ENCODE measurements at regions not wholly inside any gene's neighbourhood (a gene's known extent, or its start where the extent isn't known, plus 50 kb on each side); places are given as distances from the start of the nearest gene placed in this dataset.

- no peaks in the 10 kb centered on the region for H3K9me3 ChIP-seq (ENCODE audit: control insufficient read depth, low read depth, low read length)
- DNase-seq (ENCODE audit: low read depth, low spot score): no peak
- dilution Hi-C loops (cut with MboI; ENCODE audit: extremely low pct_ligation_motif_present, low sequenced_read_pairs): no loop called here
Measured at GRCh38 chr5:58318468-58318867, 141.4 kb downstream of the PLK2 start.

GRCh38 chr5:58317808-58318207 lies 142.1 kb downstream of the PLK2 start:
- Histone ChIP-seq H3K79me2 (ENCODE audit: control insufficient read depth, insufficient read depth, low read length) (no peaks in the 10 kb centered on the region), H3K9me3 (ENCODE audit: control insufficient read depth, low read depth, low read length) (no peaks in the 10 kb centered on the region), H3K4me2 (ENCODE audit: control insufficient read depth, extremely low read depth, insufficient read depth, low read depth, low read length) (no peak overlapping the region), H4K20me1 (ENCODE audit: control insufficient read depth, extremely low read depth, insufficient read depth, low read length) (no peaks in the 10 kb centered on the region), H3K27me3 (ENCODE audit: control insufficient read depth, extremely low read depth, insufficient read depth, low read length) (no peaks in the 10 kb centered on the region), H3K36me3 (ENCODE audit: control insufficient read depth in 2 of 2, extremely low read depth in 1 of 2, insufficient read depth in 2 of 2, low read length in 2 of 2) (no peaks in the 10 kb centered on the region), H3K4me1 (ENCODE audit: control insufficient read depth, extremely low read depth, insufficient read depth, low read length) (peaks cover 12% of the 10 kb centered on the region), H3K4me3 (ENCODE audit: control insufficient read depth in 2 of 3, extremely low read depth in 1 of 3, insufficient read depth in 2 of 3, low read depth in 1 of 3, low read length in 3 of 3) (no peak overlapping the region), H3K9me1 (ENCODE audit: control insufficient read depth, extremely low read depth, insufficient read depth, low read length) (no peaks in the 10 kb centered on the region), H3K27ac (ENCODE audit: control insufficient read depth, insufficient read depth, low read length) (no peak overlapping the region), H2AFZ (ENCODE audit: control insufficient read depth, low read length) (no peak overlapping the region), H3K9ac (ENCODE audit: control insufficient read depth, extremely low read depth, insufficient read depth, low read length) (no peak overlapping the region)
- dilution Hi-C loops (cut with MboI; ENCODE audit: extremely low pct_ligation_motif_present, low sequenced_read_pairs): no loop called here
- DNase-seq (ENCODE audit: low read depth, low spot score) (no peak), FAIRE-seq (no peak)
- TF ChIP-seq EZH2 (IDR thresholded peaks at IDR 0.05; ENCODE audit: low read length) (no peak), CTCF (optimal IDR thresholded peaks at IDR 0.05 in 1 of 3, IDR thresholded peaks at IDR 0.05 in 1 of 3, conservative IDR thresholded peaks at IDR 0.05 in 1 of 3; ENCODE audit: extremely low read depth in 1 of 3, insufficient read depth in 2 of 3, low read length in 3 of 3) (no peak)

More at GRCh38 chr5:58318468-58318867, 141.4 kb downstream of the PLK2 start:
- Histone ChIP-seq H3K9ac (ENCODE audit: control insufficient read depth, extremely low read depth, insufficient read depth, low read length) (no peak overlapping the region), H3K4me3 (ENCODE audit: control insufficient read depth in 2 of 3, extremely low read depth in 1 of 3, insufficient read depth in 2 of 3, low read depth in 1 of 3, low read length in 3 of 3) (no peak overlapping the region), H3K36me3 (ENCODE audit: control insufficient read depth in 2 of 2, extremely low read depth in 1 of 2, insufficient read depth in 2 of 2, low read length in 2 of 2) (no peaks in the 10 kb centered on the region), H3K4me2 (ENCODE audit: control insufficient read depth, extremely low read depth, insufficient read depth, low read depth, low read length) (no peak overlapping the region), H3K27me3 (ENCODE audit: control insufficient read depth, extremely low read depth, insufficient read depth, low read length) (no peaks in the 10 kb centered on the region), H3K9me1 (ENCODE audit: control insufficient read depth, extremely low read depth, insufficient read depth, low read length) (no peaks in the 10 kb centered on the region), H3K79me2 (ENCODE audit: control insufficient read depth, insufficient read depth, low read length) (no peaks in the 10 kb centered on the region), H3K4me1 (ENCODE audit: control insufficient read depth, extremely low read depth, insufficient read depth, low read length) (peaks cover 12% of the 10 kb centered on the region), H3K27ac (ENCODE audit: control insufficient read depth, insufficient read depth, low read length) (no peak overlapping the region), H2AFZ (ENCODE audit: control insufficient read depth, low read length) (no peak overlapping the region), H4K20me1 (ENCODE audit: control insufficient read depth, extremely low read depth, insufficient read depth, low read length) (no peaks in the 10 kb centered on the region)
- peak; percentile 36 for FAIRE-seq
- TF ChIP-seq CTCF (optimal IDR thresholded peaks at IDR 0.05 in 1 of 3, IDR thresholded peaks at IDR 0.05 in 1 of 3, conservative IDR thresholded peaks at IDR 0.05 in 1 of 3; ENCODE audit: extremely low read depth in 1 of 3, insufficient read depth in 2 of 3, low read length in 3 of 3) (no peak), EZH2 (IDR thresholded peaks at IDR 0.05; ENCODE audit: low read length) (no peak)
